Smooth muscle cell (in vitro differentiated cells): ENCODE measurements at regions not wholly inside any gene's neighbourhood (a gene's known extent, or its start where the extent isn't known, plus 50 kb on each side); places are given as distances from the start of the nearest gene placed in this dataset.

Experiments used
- DNase-seq: peaks from one replicate; lab custom pipeline; 2025; ENCODE audit not compliant: unreplicated experiment; lab: John Stamatoyannopoulos, UW
- H2AFZ ChIP-seq: fragments of 200-600 bp; sonication (generic); 2 replicates; pipeline ENCODE4 v1.6.0; 2016; ENCODE audit warnings: antibody characterized with exemption, low read depth, mild to moderate bottlenecking
- H3F3A ChIP-seq: fragments of 200-600 bp; sonication (generic); 2 replicates; pipeline ENCODE4 v1.6.0; 2017; ENCODE audit warnings: antibody characterized with exemption, low read depth
- H3K27ac ChIP-seq: fragments of 200-600 bp; sonication (generic); 2 replicates; pipeline ENCODE4 v1.5.1; 2016; ENCODE audit warnings: low read depth, mild to moderate bottlenecking
- H3K27me3 ChIP-seq: fragments of 200-600 bp; sonication (generic); 2 replicates; pipeline ENCODE4 v1.6.1; 2016; ENCODE audit warnings: low read depth, mild to moderate bottlenecking
- H3K36me3 ChIP-seq: fragments of 200-600 bp; sonication (generic); 2 replicates; pipeline ENCODE4 v1.5.1; 2016; ENCODE audit warnings: low read depth
- H3K4me1 ChIP-seq: fragments of 200-600 bp; sonication (generic); 2 replicates; pipeline ENCODE4 v1.5.1; 2016; ENCODE audit warnings: low read depth
- H3K4me2 ChIP-seq: fragments of 200-600 bp; sonication (generic); 2 replicates; pipeline ENCODE4 v1.6.0; 2016; ENCODE audit warnings: mild to moderate bottlenecking
- H3K4me3 ChIP-seq: fragments of 200-600 bp; sonication (generic); 2 replicates; pipeline ENCODE4 v1.5.1; 2016; ENCODE audit warnings: mild to moderate bottlenecking
- H3K79me2 ChIP-seq: fragments of 200-600 bp; sonication (generic); 2 replicates; pipeline ENCODE4 v1.6.0; 2016; ENCODE audit warnings: low read depth, mild to moderate bottlenecking
- H3K9ac ChIP-seq: fragments of 200-600 bp; sonication (generic); 2 replicates; pipeline ENCODE4 v1.6.0; 2016; ENCODE audit warnings: low read depth
- H3K9me3 ChIP-seq: fragments of 200-600 bp; sonication (generic); replicated peaks from 2 replicates; pipeline ENCODE4 v1.5.1; 2016; ENCODE audit warnings: low read depth
- H4K20me1 ChIP-seq: fragments of 200-600 bp; sonication (generic); 2 replicates; pipeline ENCODE4 v1.6.0; 2016; ENCODE audit warnings: low read depth
- WGBS: methylation state at CpG from one replicate; pipeline ENCODE4 v1.1.7; 2016; ENCODE audit warnings: low lambda C conversion rate; 5-methylcytosine and 5-hydroxymethylcytosine counted together
- TF ChIP-seq, protein P1 (sequence below): fragments of 200-600 bp; sonication (generic); IDR thresholded peaks from 2 replicates; pipeline ENCODE4 v1.5.1; 2017; ENCODE audit warnings: borderline replicate concordance, mild to moderate bottlenecking, antibody characterized with exemption; ENCODE audit not compliant: insufficient read depth, poor library complexity, severe bottlenecking

DNA sequence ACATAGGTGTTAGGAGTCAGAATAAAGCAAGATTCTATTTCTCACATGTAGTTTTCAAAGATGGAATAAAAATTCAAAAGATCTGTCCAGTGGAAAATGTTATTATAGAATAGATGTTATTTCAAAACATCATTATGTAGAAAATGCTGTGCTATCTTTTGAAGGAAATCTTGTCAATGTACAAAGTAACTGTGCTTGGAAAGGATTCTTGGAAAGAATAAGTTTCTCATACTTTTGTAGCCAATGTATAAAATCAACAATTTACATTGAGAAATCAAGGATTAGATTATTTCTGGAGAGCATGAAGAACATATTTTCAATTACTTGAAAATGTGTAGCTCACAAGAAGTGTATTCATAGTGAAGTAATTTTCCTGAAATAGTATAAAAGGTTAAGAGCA is 532.5 kb upstream of the MGAT4C start:
- TF ChIP-seq, protein P1, sequence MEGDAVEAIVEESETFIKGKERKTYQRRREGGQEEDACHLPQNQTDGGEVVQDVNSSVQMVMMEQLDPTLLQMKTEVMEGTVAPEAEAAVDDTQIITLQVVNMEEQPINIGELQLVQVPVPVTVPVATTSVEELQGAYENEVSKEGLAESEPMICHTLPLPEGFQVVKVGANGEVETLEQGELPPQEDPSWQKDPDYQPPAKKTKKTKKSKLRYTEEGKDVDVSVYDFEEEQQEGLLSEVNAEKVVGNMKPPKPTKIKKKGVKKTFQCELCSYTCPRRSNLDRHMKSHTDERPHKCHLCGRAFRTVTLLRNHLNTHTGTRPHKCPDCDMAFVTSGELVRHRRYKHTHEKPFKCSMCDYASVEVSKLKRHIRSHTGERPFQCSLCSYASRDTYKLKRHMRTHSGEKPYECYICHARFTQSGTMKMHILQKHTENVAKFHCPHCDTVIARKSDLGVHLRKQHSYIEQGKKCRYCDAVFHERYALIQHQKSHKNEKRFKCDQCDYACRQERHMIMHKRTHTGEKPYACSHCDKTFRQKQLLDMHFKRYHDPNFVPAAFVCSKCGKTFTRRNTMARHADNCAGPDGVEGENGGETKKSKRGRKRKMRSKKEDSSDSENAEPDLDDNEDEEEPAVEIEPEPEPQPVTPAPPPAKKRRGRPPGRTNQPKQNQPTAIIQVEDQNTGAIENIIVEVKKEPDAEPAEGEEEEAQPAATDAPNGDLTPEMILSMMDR, result no peak
- Histone ChIP-seq H3F3A (no peaks in the 10 kb centered on the region), H3K9ac (no peak overlapping the region), H3K4me3 (no peak overlapping the region), H4K20me1 (no peaks in the 10 kb centered on the region), H3K27me3 (no peaks in the 10 kb centered on the region), H3K9me3 (no peaks in the 10 kb centered on the region), H3K36me3 (no peaks in the 10 kb centered on the region), H3K4me1 (no peaks in the 10 kb centered on the region), H3K4me2 (no peak overlapping the region), H3K27ac (no peak overlapping the region), H3K79me2 (no peaks in the 10 kb centered on the region), H2AFZ (no peak overlapping the region)
- no peak for DNase-seq

DNA sequence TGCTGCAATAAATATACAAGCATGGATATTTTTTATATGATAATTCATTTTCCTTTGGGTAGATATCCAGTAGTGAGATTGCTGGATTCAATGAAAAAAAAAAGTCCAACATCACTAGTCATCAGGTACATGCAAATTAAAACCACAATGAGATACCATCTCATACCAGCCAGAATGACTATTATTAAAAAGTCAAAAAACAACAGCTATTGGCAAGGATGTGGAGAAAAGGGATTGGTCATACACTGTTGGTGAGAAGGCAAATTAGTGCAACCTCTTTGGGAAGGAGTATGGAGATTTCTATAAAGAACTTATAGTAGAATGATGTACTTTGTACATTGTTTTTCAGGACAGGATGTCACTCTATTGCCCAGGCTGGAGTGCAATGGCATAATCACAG is 531.2 kb upstream of the MGAT4C start:
- no peak overlapping the region for H3K4me2 ChIP-seq
- no peaks in the 10 kb centered on the region for H3K27me3 ChIP-seq
- no peak overlapping the region for H2AFZ ChIP-seq
- H3F3A ChIP-seq, result no peaks in the 10 kb centered on the region
- H3K27ac ChIP-seq, result no peak overlapping the region
- no peaks in the 10 kb centered on the region for H3K4me1 ChIP-seq
- DNase-seq, result no peak
- H3K4me3 ChIP-seq, result no peak overlapping the region
- TF ChIP-seq, protein P1, result no peak
- no peaks in the 10 kb centered on the region for H3K9me3 ChIP-seq
- H3K79me2 ChIP-seq, result no peaks in the 10 kb centered on the region
- H3K36me3 ChIP-seq, result no peaks in the 10 kb centered on the region
- H3K9ac ChIP-seq, result no peak overlapping the region
- H4K20me1 ChIP-seq, result no peaks in the 10 kb centered on the region

DNA sequence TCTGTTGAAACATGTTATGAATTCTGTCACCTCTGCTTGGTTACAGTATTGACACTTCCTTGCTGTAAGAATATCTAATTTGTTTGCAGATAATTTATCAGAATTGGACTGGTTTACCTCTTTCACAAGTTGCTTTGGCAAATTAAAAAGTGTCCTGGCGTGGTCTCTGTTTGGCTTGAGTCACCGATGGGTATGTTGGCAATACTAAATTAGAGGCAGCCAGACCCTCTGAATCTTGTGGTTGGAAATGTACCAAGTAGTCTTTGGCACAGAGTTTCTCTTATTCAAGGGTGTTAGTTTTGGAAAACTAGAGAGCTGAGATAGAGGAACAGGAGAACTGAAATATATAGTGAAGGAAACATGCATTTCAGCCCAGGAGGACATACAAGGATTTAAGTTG is 521.1 kb upstream of the MGAT4C start:
- Histone ChIP-seq H3K27me3 (no peaks in the 10 kb centered on the region), H2AFZ (no peak overlapping the region), H3K79me2 (no peaks in the 10 kb centered on the region), H3K9ac (no peak overlapping the region), H3K4me3 (no peak overlapping the region), H3K4me1 (no peaks in the 10 kb centered on the region), H3F3A (no peaks in the 10 kb centered on the region), H3K36me3 (no peaks in the 10 kb centered on the region), H3K4me2 (no peak overlapping the region), H3K27ac (no peak overlapping the region), H3K9me3 (no peaks in the 10 kb centered on the region), H4K20me1 (no peaks in the 10 kb centered on the region)
- 94% methylated on average over 2 of the region's 2 CpGs for WGBS
- no peak for DNase-seq
- TF ChIP-seq, protein P1, result no peak

DNA sequence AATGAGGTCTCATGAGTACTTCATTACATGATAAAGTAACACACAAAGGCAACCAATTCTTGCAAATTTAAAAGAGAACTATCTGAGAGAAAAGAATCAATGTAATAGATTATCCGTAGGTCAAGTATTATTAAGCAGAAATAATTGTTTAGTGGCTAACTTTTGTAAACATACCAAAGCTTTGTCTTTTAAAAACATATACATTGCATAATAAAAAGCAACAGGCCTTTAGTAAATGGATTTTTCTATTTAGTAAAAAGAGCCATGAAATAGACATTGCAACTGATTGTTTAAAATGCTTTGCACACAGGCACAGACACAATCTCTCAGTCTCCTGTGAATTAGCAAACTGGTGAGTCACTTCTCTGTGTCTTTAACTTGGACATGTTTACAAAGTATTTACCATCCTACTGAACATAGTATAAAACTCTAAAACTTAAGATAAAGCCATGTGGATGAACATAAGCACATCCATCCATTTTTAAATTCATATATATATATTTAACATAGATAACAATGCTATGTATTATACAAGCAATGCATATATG is 518.7 kb upstream of the MGAT4C start:
- Histone ChIP-seq H3K27ac (no peak overlapping the region), H3K27me3 (no peaks in the 10 kb centered on the region), H3K4me3 (no peak overlapping the region), H4K20me1 (no peaks in the 10 kb centered on the region), H3K4me1 (no peaks in the 10 kb centered on the region), H3K9ac (no peak overlapping the region), H3K4me2 (no peak overlapping the region), H3K79me2 (no peaks in the 10 kb centered on the region), H3K36me3 (no peaks in the 10 kb centered on the region), H3K9me3 (no peaks in the 10 kb centered on the region), H3F3A (no peaks in the 10 kb centered on the region), H2AFZ (no peak overlapping the region)
- TF ChIP-seq, protein P1, result no peak
- no peak for DNase-seq
- WGBS, result 82% methylated on average over 1 of the region's 1 CpG
